ENCODE measurements at regions not wholly inside any gene's neighbourhood (a gene's known extent, or its start where the extent isn't known, plus 50 kb on each side); places are given as distances from the start of the nearest gene placed in this dataset.

DNA sequence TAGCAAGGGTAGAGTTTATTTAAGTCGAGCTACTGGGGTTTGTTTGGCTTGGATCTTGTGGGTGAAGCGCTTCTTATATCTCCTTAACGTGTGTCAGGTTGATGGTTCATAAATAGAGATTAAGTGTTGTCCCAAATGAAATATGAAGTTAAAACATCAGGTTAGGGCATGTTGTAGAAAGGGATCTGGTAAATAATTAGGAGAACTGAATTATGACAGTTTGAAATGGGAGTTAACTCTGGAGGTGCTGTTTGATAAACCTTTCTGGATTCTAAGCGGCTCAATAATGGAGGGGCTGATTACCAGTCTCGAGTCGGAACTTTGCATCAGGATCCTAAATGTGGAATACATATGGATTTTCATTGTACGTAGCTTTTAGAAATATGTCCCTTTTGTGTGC, 717.0 kb upstream of the WWC1 start:
- DNase-seq: no peak

DNA sequence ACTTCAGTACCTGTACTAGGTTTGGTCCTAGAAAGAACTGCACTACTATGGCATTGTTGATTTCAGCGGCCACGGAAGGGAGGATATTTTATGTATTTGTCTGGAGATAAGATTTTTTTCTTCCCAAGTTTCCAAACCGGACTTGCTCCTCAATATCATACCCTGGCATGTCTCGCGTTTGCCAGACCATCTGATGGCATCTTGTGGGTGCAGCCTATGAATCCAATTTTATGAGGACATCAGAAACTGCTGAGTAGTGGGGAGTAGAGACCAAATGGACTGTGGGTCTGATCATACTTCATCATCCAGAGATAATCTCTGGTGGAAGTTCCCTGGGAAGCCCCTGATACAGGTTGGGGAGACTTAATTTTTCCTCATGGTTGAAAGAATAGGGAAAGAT, 716.1 kb upstream of the WWC1 start:
- no peak for DNase-seq

DNA sequence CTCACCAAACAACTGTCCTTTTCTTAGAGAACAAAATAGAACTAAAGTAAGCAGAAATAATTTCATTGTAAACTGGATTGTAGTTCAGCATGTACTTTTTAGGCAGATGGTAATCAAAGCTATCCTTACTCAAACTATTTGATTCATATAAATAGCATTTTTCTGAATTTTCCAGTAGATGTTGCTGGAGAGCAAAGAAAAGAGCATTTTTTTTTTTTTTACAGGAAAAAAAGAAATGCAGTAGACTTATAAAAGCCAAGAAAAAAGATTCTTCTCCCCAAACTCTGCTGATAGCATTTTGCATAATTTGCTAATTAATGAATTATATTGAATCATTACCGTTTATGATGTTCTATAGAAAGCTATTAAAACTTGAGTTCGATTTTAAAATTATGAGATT, 715.3 kb upstream of the WWC1 start:
- no peak for DNase-seq

DNA sequence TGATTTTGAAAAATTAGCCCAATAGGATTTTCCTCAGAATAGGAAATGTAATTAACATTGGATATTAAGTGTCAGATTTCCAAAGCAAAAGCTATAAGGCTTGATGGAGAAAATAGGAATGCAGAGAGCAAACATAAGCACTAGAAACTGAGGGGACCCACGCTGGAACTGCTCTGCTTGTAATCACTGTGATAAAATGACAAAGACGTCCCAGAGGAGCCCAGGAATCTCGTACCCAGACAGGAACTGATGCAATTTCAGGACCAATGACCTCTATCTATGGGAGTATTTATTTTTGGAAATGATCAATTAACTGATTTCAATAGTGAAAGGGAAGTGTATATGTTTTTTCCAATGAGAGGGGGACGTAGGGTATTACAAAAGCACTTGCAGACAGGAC, 714.5 kb upstream of the WWC1 start:
- DNase-seq: no peak

DNA sequence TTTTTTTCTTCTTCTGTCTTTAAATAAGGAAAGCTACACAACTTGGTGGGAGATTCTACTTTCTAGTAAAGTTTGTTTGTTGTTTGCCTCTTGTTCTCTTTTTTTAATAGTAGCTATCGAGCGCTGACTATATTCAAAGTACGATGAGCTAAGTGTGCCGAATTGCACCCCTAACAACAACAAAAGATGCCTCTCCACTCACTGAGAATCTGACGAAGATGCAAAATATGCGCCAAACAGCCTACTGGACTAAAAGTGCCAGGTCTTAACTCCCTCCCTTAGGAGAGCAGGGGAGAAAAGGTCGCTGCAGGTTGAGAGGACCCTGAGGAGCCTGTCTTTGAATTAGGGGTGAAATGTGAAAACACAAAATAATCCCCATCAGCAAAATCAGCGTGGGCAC, 713.8 kb upstream of the WWC1 start:
- DNase-seq: no peak

DNA sequence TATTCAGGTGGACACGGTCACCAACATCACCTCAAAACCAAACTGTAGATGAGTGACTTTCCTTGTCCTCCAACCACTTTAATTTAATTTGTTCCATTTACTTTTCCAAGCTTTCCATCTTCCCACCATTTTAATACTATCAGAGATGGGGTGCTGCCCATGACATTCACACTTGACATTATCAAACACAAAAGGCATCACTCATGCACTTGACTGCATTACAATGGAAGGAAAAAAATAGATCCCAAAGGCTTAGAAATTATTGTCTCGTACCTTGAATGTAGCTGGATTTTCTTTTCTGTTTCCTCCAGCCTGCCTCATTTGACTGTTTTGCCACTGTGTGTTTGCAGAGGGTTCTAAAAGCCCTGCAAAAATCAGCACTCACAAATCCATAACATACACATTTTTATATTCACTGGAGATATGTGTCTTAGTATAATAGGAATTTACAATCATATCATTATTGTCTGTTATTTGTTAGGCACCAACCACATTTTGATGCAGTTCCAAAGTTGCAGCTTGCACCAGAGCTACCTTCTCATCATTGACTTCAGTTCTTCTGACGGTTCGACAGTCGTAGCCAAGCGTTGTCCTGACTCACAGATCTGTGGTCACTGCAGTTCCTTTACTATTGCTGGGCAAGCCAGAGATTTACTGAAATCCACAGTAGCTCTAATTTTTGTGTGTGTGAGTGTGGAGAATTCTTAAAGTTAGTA, 712.3 kb upstream of the WWC1 start:
- no peak for DNase-seq

DNA sequence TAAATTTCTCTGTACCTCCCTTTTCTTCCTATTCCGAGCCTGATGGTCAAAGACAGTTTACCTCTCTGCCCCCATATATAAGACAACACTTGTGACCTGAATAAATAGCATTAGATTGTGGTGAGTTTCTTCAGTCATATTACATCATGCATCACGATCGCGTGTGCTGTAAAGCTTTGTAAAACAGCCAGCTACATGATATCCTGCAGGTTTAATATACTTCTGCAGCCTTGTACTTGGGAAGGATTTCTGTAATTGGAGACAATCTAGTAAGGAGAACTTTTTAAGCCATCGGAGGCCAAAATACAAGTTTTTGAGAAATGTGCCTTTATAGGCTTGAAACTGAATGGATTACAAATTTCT, 711.8 kb upstream of the WWC1 start:
- DNase-seq: no peak

DNA sequence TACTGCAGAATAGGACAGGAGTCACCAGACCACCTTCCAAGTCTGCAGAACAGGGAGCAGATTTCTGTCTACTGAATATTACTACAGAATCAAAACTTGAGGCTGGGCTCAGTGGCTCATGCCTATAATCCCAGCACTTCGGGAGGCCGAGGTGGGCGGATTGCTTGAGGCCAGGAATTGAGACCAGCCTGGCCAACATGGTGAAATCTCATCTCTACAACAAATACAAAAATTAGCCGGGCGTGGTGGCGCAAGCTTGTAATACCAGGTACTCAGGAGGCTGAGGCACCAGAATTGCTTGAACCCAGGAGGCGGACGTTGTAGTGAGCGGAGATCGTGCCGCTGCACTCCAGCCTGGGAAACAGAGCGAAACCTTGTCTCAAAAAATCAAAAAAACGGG, 710.8 kb upstream of the WWC1 start:
- DNase-seq: no peak

DNA sequence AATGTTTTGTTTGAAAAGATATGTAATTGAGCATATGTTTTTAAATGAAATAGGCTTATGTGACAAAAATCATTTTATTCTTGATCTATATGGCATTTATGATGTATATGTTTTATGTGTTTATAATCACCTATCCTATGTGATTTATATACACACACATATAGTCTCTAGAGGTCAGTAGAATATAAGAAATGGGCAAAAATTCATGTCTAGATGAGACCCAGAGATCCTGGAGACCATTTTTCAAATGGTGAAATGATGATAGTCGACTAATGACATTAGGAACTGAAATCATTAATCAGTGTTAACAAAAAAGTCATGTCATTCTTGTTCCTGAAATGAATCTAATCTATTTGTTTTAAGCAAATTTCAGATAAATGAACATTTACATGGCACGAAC, 709.2 kb upstream of the WWC1 start:
- DNase-seq: no peak

DNA sequence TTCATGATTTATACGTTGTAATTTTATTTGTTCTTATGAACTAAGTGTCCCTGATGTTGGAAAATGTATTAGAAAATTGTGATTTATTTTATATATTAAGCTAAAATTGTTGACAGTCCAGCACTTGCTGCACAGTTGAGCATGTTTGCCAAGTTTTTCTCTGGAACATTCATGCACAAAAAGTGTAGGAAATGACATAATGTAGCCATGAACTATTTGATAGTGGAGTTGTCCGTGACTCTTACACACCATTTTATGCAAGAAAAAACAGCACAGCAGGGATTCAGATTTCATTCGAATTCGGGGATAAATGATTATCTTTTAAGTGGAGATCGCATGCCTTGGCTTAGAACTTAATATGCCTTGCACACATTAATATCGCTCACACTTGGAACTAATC, 708.6 kb upstream of the WWC1 start:
- no peak for DNase-seq

DNA sequence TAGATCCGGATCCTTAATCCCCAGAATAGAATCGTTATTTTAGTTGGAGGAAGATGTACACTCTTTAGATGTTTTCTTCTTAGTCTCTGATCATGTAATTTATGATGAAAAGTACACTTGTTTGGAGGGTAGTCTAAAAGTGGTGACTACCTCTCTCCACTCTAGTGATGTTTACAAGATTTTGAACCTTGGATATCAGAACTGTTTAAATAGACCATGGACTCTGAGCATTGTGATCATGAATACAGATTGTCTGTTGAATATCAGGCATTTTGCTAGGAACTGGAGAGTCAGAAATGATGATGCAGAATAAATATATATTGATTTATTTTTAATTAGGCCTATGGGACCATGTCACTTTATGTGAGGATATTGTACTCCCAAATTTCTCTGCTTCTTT, 706.3 kb upstream of the WWC1 start:
- DNase-seq: no peak

DNA sequence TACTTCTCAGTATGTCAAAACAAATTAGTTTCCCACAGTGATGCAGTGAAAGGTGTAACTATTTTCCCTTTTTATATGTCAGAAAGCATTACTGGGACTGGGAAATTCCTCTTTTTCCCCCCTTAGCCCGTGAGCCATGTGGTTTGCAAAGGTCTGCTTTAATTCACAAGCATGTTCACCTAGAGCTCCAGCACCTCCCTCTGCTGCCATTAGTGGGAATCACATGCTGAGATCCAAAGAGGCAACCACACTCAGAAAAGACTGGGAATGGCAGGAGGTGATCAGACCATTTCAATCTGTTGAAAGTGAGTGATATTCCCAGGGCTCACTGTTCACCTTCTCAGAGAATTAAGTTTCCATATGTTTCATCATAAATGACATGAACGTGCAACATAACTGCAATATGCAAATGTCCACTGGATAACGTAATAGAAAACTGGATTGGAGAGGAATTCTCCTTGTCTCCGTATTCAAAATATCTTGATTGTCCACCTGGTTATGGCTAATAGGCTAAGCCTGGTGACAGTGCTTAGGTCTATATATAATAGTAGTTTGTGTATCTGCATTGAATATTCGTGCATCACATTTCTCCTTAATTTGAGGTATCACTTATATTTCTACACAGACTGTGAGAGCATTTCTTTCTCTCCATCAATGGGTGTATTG, 703.5 kb upstream of the WWC1 start:
- no peak for DNase-seq

DNA sequence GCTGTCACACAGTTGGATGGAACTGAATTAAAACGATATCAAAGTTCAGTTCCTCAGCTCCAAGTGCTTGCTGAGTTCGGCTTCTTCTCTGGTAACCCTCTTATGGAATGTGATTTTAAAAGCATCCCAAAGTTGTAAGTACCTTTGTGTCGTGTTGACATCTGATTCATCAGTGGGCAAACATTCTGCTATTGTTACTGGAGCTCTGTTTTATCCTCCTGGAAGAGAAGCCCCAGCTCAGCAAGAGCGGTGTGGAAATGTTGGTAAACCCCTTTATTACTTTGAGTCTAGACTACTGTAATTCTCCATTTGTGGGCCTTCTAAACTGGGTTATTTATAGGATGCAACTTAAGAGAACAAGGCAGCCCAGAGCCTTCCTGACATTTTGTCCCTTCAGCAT, 699.3 kb upstream of the WWC1 start:
- no peak for DNase-seq

DNA sequence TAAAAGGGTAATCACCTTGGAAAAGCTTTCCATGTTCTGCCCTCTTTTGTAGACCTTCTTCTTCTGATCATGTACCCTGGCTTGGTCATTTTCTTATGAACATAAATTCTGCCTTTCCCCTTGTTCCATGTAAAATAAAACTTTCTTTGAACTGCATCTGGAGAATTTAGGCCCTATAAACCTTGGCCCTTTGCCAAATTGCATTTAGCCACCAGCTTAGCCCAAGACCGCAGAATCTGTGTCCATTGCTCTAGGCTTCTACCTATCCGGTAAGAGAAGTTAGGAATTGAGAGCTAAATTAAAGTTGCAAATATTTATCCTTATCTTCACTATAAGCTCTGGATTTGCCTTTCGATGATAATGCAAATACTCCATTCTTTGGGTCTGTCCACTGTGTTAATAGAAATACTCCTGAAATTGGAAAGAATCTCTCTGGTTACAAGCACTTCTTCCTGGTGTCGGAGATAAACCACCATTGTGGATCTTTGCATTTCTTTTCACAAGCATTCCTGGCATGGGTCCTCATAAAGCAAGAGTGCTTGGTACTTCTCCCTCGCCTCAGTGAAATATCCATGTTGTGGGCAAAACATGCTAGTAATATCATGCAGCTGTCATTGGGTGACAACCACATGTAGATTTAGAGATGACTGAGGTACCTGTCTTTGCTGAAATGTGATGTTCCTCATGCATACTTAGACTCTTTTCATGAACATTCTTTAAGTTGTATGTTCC, 698.0 kb upstream of the WWC1 start:
- no peak for DNase-seq

DNA sequence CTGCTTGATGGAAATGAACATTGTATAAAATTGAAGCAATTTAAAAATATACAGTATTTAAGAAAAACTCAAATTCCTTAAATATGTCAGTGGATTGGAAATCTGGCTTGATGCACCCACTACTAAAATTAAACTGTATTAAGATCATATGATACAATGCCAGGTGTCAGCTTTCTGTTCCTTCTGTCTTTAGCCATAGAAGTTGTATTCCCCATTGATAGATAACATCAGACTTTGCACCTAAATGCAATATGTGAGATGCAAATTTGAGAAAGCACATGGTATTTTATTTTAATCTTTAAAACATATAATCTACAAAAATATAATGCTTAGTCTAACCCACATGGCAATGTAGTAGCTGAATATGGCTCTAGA, 697.4 kb upstream of the WWC1 start:
- no peak for DNase-seq

DNA sequence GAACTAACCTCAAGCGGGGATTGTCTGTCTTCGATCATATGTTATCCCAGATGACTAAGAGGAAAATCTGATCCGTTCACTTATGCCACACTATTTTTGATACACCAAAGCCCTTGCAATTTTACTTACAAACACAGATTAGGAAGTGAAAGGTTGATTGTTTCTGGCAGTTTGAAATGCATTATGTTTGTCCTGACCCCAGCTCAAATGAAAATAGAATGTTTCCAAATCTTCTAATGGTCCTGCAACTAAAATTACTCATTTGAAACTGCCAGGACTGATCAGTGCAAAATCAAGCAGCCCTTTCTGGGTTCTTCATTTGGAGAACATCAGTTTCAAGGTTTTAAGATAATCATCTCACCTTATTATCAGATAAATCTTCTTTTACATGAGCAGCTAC, 696.7 kb upstream of the WWC1 start:
- DNase-seq: no peak

DNA sequence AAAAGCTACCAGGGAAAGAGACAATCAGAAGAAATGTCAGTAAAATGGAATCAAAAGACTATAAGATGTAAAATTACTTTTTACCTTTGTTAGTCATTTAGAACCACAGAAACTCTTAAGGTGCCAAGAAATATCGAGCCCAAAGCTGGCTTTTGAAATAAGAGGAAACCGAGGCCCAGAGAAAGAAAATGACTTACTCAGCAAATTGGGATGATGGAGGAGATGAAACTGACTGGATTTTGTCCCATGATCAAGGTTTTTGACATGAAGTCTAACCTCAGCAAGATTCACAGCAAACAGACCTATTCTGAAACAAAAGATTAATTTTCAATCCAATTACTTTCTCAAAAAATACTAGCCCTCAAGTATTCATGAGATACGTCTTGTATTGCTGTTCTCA, 696.2 kb upstream of the WWC1 start:
- no peak for DNase-seq

DNA sequence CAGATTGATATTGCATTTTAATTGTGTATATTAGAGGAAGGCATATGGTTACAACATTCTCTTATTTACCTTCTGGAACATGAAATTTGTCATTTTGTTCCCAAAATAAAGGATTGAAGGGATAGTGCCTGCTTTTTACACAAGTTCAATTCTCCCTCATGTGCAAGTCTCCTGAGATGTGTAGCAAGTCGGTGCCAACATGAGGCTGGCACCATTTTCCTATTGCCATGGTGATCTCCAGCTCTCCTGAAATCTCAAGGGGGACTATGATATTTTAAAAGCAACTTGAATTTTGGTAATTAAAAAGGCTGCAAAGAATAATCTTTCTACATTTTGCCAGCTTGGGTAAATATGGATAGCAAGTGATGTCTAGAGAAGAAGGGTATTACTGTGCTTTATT, 693.3 kb upstream of the WWC1 start:
- DNase-seq: no peak

DNA sequence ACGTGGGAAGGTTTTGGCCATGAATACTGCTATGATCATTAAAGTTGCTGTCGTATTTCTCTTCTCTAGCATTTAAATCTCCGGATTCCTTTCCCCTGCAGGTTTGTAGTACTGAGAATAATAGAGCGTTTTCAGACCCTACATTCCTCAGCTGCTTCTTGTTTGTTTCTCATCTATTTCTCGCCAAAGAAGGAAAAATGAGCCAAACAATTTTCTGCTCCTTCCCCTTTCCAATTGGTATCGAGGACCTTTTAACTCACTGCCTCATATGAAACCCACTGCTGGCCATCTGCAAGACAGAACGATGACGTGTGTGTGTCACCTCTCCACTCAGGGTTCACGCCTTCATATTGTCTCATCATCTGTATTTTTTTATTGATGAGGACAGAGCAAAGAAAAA, 689.4 kb upstream of the WWC1 start:
- no peak for DNase-seq

DNA sequence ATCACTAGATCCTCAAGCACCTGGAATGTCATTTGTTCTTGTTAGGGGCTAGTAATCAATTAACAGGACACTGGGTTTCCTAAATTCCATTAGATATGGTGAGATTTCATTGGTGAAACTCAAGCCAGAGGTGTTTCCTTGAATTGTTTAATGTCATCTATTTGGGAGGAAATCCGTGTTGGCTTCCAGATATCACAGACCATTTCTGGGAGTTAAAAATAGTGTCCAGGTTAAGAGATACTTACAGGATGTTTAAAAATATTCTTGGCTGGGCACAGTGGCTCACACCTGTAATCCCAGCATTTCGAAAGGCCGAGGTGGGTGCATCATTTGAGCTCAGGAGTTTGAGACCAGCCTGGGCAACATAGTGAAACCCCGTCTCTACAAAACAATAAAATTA, 688.3 kb upstream of the WWC1 start:
- no peak for DNase-seq

DNA sequence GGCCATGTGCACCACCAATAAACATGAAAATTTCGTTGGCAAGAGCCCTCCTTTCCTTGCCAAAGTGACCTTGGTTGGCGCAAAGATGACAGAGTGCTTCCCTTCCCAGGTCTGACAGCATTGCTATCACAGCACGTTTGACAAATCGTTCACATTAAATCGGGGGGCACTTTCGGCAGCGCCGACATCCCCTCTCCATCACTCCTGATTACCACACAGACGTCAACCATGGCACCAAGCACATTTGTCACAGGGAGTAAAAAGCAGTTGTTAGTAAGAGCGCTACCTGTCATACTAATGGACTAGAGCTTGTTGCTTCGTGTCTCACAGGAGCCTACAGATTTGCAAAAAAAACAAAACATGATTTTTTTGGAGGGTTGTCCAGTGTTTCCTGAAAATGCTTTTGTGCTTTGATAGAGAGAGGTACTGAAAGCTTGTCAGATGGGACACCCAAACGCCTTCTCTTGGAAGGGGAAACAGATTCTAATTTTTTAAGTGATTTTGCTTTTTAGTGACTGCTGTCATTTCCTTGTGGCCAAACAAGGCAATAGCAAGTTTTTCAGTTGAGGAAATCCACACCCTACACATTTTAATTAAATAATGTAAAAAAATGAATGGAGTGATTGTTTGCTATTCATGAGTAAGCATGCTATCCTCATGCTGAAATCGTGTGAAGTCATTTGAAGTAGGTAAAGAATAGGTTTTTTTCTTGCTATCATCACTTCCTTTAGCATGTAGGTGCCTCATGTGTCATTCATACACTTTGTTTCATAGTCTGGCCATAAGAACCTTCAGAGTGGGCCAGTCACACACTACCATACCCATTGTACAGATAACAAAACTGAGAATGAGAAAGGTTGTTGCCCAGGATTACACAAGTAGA, 682.8 kb upstream of the WWC1 start:
- no peak for DNase-seq

DNA sequence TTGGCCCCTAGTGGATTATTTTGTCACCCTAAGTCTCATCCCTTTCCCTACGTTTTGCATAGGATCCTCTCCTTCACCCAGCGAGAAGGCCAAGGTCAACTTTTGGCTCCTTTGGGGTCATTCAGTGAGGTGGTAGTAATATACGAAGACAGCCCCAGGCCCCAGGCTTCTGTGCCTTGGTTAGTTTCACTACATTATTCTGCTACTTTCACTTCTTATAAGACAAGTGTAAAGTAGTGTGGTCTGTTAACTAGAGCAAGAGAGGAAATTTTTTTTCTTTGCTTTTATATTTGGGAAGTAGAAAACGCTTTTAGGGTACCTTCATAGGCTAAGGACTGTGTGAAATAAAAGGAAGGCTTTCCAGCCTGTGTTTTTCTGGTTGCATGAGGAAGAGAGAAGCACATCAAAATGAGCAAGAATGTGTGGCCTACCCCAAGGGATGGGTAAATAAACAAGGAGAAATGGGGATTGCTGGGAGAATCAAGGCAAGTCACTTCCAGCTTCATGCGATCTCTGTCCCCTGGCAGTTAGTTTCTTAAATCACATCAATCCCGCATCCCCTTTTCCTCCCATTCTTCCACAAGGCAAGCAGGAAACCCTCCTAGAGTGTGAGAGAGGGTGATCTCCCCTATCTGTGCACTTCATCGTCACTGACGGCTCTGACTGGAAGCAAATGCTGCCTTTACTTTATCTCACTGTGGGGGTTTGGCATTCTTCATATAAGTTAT, 677.0 kb upstream of the WWC1 start:
- no peak for DNase-seq
